Activated CD4-positive, CD25-positive, alpha-beta regulatory T cell treated with anti-CD3 and anti-CD28 coated beads, Interleukin-2, amount 50 U/mL, for 24 hours (primary cell): ENCODE measurements at regions not wholly inside any gene's neighbourhood (a gene's known extent, or its start where the extent isn't known, plus 50 kb on each side); places are given as distances from the start of the nearest gene placed in this dataset.
"Not testable (repeated sequence)": the region's sequence is repeated elsewhere in the genome, so short reads cannot be mapped to it uniquely, and the experiment has no call there.

Source experiments
- ATAC-seq, 2 donors: fragments of 150-1000 bp; cut with Tn5 transposase; one replicate each; pipeline ENCODE4 v1.10.0; 2021; ENCODE audit warnings: mild to moderate bottlenecking in 1 of 2, moderate library complexity in 1 of 2

GRCh38 chrY:22883569-22883968, 100.5 kb upstream of the BPY2 start:
- not testable (repeated sequence) for ATAC-seq

GRCh38 chrY:22887949-22888348, 96.1 kb upstream of the BPY2 start:
- peak; percentile 72 to 91 for ATAC-seq

- ATAC-seq = peak in 1 of 2 donors; percentile 36
Observed at GRCh38 chrY:22903503-22904192, 80.4 kb upstream of the BPY2 start.

DNA sequence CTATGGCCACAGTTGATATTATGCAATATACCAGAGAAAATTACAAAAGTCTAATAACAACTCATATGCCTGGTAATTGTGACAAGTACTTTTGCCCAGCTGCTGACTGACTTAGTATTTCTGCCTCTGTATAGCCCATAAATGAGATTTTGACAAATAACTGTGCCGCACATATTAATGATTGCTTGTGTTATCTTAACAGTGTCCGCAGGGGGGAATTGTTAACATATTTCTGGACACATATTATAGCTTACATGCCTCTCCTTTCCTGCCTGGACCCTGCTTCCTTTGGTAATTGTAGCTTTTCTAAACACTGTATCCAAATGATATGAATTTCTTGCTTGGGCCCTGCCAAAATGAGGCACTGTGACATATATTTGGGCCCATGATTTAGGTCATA, 69.0 kb upstream of the BPY2 start:
- ATAC-seq = not testable (repeated sequence)

DNA sequence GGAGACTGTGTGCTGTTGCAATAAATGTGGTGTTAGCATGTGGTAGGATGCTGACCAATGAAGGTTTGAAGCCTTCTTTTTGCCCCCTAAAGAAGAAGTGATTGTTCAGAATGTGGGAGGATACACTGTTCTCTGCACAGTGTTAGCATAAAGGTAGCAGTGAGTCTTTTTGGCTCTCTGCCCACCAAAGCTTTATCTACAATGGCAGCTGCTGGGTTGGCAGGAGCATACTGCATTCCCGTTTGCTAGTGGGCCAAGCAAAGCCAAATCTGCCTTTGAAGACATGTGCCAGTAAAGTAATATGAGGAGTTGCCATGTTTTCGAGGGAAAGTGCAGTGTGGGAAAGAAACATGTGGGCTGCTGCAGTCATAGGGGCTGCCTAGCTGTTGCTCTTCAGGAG, 56.4 kb upstream of the BPY2 start:
- not testable (repeated sequence) for ATAC-seq

DNA sequence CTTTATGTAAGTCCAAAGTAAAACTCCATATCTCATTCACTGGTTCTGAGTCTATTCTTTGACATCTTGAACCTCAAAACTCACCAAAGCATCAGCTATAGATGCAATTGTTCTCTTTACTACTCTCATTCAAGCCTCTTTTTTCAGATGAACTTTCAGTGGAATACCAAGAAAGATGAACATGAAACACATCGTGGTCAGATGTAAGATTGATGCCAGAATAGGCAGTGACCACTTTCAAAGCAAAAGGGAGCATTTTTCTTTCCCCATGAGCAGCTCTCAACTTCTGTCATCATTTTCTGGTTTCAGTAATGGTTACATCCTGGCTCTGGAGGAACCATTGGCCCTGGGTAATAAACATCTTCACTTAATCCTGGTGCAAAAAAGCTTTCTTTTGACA, 50.6 kb upstream of the BPY2 start:
- ATAC-seq = not testable (repeated sequence)
